Stimulated activated CD8-positive, alpha-beta memory T cell treated with anti-CD3 and anti-CD28 coated beads, Interleukin-2, amount 100 ng/mL, for 1 hour (primary cell): ENCODE measurements at regions not wholly inside any gene's neighbourhood (a gene's known extent, or its start where the extent isn't known, plus 50 kb on each side); places are given as distances from the start of the nearest gene placed in this dataset.

Source experiments
- DNase-seq, 2 donors: peaks; one replicate each; pipeline ENCODE4 v3.0.0-alpha.2; 2020; ENCODE audit warnings: low read depth in 2 of 2

- no peak for DNase-seq
Measured at GRCh38 chr15:62798536-62798935, 244.0 kb upstream of the TPM1 start.

- no peak for DNase-seq
Measured at GRCh38 chr15:62799037-62799436, 243.5 kb upstream of the TPM1 start.

GRCh38 chr15:62799919-62800318 lies 242.6 kb upstream of the TPM1 start:
- no peak for DNase-seq

- DNase-seq = no peak
Measured at GRCh38 chr15:62802612-62803011, 239.9 kb upstream of the TPM1 start.

GRCh38 chr15:62803856-62804400 lies 238.6 kb upstream of the TPM1 start:
- DNase-seq = no peak

- no peak for DNase-seq
Measured at GRCh38 chr15:62805502-62805901, 237.0 kb upstream of the TPM1 start.

- no peak for DNase-seq
Measured at GRCh38 chr15:62807539-62808130, 234.9 kb upstream of the TPM1 start.

- DNase-seq = no peak
Measured at GRCh38 chr15:62809115-62809967, 233.2 kb upstream of the TPM1 start.

GRCh38 chr15:62809968-62810260 lies 232.6 kb upstream of the TPM1 start:
- DNase-seq = no peak

- DNase-seq = no peak
Measured at GRCh38 chr15:62812515-62812835, 230.1 kb upstream of the TPM1 start.

GRCh38 chr15:62816342-62817069 lies 226.0 kb upstream of the TPM1 start:
- no peak for DNase-seq

GRCh38 chr15:62818691-62819090 lies 223.9 kb upstream of the TPM1 start:
- no peak for DNase-seq

- no peak for DNase-seq
Measured at GRCh38 chr15:62821384-62822131, 221.0 kb upstream of the TPM1 start.

GRCh38 chr15:62822228-62822627 lies 220.3 kb upstream of the TPM1 start:
- DNase-seq = no peak

GRCh38 chr15:62823561-62823960 lies 219.0 kb upstream of the TPM1 start:
- DNase-seq = no peak

GRCh38 chr15:62824111-62825015 lies 218.2 kb upstream of the TPM1 start:
- DNase-seq = no peak

- DNase-seq = no peak
Measured at GRCh38 chr15:62825191-62825590, 217.4 kb upstream of the TPM1 start.

- no peak for DNase-seq
Measured at GRCh38 chr15:62826561-62826960, 216.0 kb upstream of the TPM1 start.

GRCh38 chr15:62828364-62828763 lies 214.2 kb upstream of the TPM1 start:
- no peak for DNase-seq

GRCh38 chr15:62832231-62832630 lies 210.3 kb upstream of the TPM1 start:
- no peak for DNase-seq

GRCh38 chr15:62833646-62834045 lies 208.9 kb upstream of the TPM1 start:
- no peak for DNase-seq
